CD4-positive, alpha-beta T cell treated with Interleukin-15 for 1 hour (primary cell): ENCODE measurements at regions not wholly inside any gene's neighbourhood (a gene's known extent, or its start where the extent isn't known, plus 50 kb on each side); places are given as distances from the start of the nearest gene placed in this dataset.

ENCODE experiments used
- DNase-seq: peaks from one replicate; pipeline ENCODE4 v3.0.0-alpha.2; 2020

DNA sequence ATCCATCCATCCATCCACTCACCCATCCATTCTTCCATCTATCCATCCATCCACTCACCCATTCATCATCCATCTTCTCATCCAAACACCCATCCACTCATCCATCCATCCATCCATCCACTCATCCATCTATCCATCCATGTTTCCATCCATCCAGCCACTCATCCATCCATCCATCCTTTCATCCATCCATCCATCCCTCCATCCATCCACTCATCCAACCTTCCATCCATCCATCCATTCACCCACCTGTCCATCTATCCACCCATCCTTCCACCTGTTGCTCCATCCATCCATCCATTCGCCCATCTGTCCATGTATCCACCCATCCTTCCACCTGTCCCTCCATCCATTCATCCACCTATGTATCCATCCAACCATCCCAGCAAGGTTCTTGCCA, 378.4 kb upstream of the PFKP start:
- no peak for DNase-seq

DNA sequence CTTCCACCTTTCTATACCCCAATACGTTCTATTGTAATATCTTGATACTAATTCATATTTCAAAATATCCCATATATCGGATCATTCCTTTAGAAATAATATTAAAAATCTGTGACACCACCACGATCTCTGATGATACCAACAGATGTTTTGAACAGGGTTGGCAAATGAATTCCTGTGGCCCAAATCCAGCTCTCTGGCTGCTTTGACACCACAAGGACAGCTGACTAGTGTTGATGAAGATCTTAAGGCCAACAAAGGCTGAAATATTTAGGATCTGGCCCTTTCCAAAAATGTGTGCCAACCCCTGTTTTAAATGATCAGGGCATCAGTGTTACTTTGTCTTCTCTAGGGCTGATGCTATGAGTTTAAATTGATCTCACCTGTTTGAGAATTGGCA, 380.7 kb upstream of the PFKP start:
- no peak for DNase-seq

DNA sequence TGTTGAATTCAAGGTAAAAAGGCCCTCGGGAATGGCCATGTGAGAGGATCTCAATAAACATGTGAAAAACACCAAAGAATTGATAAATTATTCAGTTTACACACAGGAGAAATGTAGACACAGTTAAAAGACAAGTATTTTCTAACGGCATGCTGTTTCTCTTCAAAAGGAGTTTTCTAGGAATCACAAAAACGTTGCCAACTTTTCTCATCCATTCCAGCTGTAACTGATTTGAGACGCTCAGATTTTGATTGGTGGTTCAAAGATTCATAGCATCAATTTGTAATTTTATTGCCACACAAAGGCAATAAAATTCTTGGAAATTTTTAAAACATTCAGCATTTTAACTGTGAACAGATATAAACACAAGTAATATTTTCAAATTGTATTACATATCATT, 384.9 kb upstream of the PFKP start:
- no peak for DNase-seq

DNA sequence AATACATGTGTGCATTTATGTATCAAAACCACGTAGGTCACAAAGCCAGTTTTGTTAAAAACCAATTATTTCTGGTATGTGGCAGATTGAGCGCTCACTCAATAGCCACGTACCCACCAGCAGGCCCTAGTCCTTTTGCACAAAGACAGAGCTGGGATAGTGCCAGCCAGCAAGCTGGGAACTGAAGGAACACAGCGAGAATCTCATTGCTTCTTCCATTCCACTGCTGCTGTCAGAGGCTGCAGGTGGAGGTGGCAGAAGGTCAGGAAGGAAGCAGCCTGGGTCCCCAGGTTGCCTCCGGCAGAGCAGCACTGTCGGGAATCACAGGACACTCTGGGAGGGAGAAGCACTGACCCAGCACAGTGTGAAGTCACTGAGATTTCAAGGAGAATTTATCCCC, 385.5 kb upstream of the PFKP start:
- DNase-seq, result no peak

DNA sequence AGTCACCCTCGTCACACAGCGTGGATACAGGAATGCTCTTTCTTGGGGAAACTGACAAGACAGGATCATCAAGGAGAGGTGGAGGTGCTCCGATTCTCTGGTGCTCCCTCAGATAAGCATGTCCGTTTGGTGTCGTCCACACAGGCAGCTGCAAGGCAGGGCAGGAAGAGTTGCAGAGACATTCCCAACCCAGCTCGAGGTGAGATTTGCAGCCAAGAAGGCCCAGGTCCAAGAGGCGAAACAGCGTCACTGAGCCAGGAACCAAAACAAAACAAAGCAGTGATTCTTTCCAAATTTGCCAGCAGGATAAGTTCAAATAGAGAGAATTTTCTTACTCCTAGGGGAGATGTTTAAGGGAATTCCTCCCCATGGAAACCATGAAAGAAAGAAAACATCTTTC, 386.5 kb upstream of the PFKP start:
- DNase-seq, result no peak

DNA sequence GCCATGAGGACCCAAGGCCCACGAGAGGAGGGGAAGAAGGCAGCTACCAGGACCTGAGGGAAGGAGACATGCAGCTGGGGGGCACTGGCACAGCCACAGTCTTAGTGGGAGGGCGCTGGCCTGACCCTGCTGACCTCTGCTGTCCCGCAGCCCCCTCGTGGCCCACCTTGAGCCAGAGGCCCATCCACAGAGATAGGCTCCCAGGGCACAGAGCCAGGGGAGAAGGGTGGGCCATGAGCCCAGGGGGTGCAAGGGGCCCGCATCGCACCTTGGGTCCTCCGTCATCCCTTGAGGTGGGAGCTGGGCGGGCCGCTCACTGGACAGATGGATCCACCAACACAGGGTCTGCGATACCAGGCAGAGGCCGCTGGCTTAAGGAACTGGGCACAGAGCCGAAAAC, 387.7 kb upstream of the PFKP start:
- DNase-seq, result no peak

DNA sequence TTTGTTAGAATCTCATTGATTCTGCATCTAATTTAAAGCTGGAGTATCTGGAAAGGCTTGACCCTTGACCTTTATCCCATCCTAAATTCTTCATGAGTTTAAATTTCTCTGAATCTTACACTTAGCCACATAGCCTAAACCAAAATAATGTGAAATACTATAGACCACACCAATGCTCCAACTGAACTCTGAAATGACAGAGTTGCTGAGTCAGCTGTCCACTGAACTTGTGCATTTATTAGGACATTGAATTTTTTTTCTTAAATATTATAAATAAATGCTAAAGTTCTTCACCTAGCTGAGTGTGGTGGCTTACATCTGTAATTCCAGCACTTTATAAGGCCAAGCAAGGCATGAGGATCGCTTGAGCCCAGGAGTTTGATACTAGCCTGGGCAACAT, 390.9 kb upstream of the PFKP start:
- no peak for DNase-seq

DNA sequence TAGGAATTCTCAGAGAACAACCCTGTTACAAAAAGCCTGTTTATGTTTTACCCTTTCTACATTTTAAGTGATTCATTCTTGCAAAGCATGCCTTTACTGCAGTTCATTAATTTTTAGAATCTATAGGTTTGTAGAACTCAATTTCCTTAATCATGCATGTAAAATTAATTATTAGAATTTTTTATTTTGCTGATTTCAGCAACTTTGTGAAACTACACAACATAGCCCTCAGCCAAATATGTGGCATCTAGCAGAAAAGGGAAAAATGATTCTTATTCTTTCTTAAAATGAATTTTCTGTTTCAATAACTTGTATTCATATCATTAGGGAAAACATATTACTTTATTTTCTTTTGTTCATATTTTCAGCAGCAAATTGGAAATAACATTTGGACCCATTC, 392.9 kb upstream of the PFKP start:
- DNase-seq, result no peak

DNA sequence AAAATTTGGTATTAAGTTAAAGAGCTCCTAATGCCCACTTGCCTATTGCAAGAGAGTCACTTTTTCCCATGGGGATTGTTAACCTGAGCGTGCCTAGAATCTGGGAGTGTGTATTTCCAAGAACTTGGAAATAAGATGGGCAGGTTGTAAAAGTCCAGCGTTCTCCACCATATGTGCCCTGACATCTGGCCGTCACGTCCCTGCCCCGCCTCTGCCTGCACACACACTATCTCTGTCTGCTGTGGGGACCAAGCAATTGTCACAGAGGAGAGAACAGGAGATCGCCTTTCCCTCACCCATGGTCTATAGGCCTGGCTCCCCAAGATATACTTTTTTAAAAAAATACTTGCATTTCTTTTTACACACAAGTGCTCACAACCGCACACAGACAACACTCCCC, 396.5 kb upstream of the PFKP start:
- no peak for DNase-seq

DNA sequence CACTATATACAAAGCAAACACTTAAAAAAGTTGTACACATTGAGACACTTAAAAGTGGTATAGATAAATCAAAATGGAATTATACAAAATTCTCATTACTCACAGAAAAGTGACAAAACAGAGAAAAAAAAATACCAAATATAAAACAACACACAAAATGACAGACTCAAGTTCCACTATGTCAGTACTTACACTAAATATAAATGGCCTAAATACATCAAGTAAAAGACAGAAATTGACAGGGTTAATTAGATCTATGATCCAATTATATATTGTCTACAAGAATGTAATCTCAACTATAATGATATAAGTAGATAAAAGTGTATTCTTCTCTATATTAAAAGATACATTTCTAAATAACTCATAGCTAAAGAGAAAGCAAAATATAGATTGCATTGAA, 401.6 kb upstream of the PFKP start:
- no peak for DNase-seq

DNA sequence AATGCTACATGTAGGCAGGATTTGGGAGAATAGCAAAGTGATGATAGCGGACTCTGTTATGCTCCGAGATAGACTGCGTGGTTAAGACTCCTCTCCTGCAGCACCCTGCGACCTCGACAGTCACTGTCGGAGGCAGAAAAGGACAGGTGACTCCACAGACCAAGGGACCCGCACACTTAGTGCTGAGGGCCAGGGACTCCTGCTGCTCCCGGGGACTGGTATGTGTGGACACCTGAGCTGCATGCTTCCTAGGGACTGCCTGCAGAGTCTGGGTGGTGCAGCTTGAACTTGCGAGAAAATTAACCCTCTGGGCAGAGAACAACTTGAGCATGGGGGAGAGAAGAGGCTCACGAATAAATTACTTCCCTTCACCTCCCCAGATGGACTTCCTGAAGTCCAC, 407.1 kb upstream of the PFKP start:
- DNase-seq, result no peak

DNA sequence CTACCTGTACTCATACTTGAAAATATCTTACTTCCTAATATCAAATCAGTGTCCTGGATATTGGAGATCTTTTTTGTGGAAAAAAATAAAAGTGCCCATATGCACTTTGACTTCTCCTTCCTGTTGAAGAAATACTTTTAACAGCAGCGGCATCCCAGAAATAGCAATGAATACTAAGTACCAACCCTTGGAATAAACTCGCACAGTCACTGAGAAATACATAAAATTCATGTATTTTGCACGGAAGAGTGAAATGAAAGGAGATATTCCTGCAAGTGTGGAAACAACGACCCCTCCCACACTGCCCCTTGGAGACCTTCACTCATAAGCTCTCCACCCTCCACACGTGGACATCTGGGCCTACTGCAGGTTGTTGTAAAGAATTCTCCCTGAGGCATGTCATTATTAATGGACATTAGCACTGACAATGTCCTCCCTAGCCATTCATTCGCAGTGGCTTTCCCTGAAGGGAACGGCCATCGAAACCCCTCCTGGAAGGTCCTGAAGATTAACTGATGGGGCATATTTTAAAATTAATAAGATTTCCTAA, 407.6 kb upstream of the PFKP start:
- no peak for DNase-seq

DNA sequence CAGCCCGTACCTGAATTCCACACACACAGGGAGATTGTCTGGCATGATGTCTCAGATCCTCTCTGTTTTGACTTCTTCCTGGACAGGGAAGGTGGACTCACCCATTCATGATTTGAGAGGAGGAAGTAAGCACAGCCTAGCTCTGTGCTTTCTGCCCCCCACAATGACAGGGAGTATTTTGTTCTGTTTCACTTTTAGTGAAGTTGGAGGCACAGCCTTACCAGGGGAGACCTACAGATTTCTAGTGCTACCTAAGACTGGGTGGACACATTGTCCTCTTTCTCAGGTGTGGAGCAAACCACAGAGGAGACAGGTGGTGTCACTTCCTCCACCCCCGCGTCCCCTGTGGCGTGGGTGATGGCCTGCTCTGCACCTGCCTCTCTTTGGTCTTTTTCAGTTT, 408.6 kb upstream of the PFKP start:
- DNase-seq, result no peak

DNA sequence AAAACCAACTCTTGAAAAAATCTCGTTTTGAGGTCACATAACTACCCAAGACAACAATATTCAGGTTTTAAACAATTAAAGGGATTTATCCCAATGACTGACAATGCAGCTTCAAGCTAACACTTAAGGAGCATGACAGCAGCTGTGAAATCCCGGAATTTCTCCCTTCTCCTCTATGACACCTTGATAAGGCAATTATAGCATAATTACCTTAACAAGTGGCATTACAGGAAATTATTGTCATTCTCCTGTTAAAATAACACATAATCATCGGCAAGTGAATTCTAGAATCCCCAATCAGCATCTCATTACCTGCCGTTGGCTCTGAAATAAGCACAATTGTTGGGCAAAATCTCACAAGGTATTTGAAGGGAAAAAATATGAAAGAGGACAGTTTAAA, 417.0 kb upstream of the PFKP start:
- DNase-seq, result no peak

DNA sequence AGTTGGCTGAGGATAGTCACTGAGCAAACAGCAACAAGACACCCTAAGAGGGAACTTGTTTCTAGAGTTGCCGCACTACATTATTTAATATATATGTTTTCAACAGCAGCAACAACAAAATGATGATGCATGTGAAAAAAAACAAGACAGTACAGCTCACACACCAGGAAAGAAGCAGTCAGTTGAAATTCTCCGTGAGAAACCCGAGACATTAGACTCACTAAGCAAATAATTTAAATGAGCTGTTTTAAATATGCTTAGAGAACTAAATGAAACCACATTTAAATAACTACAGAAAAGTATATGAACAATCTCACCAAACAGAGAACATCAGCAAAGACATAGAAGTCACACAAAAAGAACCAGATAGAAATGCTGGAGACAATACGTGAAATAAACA, 426.3 kb upstream of the PFKP start:
- no peak for DNase-seq

DNA sequence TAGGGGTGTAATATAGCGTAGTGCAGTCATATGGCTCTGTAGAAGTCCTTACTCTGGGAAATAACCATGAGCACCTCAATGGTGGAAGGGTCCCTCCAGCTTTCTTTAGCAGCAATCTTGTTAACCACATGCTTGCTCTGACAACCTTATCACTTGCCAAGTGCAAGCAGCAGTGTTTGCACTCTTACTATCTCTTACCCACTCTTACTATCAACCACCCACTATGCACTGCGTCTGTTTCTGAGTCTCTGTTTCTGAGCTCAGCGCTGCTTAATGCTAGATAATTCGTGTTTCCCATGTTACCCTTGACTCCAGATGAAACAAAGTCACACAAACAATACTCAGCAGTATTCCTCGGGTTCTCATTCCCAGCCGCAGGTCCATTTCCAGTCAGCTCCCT, 433.7 kb upstream of the PFKP start:
- DNase-seq, result no peak

DNA sequence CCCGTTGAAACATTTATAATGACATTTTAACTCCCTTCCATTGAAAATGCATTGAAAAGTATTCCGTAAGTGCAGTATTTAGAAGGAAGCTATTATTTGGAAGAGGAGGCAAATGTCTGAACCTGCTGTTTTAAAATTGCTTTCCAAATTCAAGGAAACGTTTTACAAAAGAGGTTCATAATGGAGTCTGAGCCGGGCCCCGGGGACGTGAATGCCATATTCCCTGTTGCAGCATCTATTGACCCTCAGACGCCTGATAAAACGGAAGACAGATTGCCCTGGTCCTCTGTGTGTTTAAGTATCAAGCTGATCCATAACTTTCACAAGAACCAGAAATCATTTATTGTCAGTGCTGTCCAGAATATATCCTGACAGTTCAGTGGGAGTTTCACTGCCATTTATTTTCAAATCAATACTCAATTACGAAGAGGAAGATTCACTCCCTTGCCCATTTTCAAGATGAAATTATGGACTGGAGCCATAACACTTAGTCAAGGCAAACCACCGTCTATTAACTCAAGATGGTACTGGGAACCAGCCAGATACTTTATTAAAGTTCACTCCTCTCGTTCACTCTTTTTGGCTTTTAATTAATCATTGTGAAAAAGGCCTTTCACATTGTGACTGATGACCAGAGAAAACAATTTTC, 435.7 kb upstream of the PFKP start:
- no peak for DNase-seq

DNA sequence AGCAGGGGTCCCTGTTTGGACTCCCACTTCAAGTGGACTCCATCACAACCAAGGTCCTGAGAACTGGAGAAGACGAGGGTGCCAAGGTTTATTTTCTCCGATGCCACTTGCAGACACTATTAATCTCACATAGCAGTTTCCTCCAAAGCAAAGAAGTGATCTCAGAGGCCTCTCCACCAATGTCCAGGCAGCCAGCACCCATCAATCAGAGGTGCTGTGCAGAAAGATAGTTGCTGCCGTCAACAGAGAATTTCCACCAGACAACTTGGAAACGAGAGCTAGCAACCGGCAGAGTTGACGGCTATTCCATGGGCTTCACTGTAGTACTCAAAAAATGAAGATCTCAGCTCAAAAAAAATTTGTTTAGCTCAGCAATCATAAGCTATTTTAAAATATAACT, 438.6 kb upstream of the PFKP start:
- no peak for DNase-seq

DNA sequence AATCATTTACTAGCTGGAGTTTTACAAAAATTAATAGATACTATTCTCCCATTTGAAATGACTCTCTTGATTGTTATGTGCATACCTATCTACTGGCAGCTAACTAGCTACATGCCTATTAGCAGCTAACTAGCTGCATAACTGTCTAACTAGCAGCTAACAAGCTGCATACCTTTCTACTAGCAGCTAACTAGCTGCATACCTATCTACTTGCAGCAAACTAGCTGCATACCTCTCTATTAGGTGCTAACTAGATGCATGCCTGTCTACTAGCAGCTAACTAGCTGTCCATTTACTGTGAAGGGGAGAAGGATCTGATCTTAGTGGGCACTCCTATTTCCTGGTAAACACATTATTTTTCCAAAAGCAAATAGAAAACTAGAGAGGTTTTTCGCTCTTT, 439.4 kb upstream of the PFKP start:
- DNase-seq, result no peak

DNA sequence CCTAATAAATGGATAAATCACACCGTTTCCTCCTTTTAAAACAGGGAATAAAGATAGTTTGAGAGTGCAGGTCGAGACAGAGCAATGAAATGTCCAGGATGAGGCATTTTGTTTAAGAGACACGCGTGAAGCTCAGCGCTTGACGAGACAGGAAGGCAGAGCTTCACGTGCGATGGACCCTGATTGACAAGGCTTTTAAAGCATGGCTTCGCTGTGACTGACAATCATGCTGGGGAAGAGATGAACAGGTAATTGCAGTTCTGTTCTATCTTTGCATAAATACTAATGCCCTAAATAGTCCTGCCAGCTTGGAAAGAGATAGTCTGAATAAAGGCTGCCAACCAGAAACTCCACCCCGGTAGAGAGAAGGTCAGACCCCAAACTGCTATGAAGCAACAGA, 442.3 kb upstream of the PFKP start:
- DNase-seq, result no peak

DNA sequence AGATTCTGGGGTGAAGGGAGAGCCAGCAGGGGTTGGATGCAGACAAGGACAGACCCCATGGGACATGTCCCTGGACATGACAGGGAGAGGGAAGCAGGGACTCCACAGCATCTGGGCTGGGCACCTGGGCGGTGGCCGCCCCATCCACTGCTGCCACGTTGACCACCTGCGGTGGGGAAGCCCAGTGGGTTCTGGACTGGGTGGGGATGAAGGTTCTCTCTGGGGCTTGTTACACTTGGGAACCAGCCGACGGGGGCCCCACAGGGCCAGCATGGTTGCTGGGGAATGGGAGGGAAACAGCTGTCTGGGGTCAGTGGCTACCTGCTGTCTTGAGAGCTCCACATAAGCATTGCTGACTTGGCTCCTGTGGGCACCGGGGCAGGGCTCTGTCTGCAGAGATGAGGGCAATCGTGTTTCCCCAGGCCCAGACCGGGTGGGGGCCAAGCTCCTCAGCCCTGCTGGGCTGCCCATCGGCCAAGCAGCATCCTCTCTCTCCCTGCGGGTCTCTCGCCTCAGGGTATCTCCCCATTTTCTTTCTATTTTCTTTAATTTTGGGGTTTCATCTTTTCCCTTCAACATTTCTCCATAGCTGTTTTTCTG, 443.6 kb upstream of the PFKP start:
- no peak for DNase-seq

DNA sequence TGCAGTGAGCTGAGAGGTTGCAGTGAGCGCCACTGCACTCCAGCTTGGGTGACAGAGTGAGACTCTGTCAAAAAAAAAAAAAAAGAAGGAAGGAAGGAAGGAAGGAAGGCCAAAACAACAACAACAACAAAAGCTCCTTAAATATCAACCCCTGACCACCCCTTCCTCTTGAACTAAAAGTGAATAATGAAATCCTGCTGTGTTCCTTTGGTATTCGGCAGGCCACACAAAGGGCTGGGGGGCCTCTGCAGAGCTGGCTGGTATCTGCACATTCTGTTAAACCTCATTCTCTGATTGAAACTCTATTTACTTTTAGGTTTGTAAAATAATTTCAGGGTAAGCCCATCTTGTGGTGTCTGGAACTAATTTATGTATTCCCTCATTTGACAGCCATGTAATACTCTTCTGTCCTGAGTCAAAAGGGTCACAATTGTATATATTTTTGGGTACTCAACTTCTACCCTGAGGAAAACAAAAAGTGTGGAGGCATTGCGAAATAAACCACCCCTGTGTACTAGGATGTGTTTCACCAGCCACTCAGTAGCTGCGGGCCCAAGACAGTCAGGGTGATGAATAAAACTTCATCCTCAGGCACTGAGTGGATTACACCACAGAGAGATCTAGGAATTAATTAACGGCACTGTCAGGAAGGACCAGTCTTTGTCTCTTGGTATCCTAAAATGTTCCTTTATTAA, 446.4 kb upstream of the PFKP start:
- no peak for DNase-seq

DNA sequence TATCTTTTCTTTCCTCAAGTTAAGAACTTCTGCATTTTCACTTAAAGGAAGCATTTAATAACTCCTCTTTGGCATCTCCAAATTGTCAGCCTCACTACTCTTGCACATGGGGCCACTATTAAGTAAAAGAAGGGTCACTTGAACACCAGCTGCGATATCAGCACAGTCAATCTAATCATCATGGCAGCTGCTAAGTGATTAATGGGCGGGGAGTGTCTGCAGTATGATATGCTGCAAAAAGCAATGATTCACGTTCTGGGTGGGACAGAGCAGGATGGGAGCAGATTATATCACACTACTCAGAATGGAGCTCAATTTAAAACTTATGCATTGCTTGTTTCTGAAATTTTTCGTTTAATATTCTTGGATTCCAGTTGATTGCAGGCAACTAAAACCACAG, 447.4 kb upstream of the PFKP start:
- DNase-seq, result no peak

DNA sequence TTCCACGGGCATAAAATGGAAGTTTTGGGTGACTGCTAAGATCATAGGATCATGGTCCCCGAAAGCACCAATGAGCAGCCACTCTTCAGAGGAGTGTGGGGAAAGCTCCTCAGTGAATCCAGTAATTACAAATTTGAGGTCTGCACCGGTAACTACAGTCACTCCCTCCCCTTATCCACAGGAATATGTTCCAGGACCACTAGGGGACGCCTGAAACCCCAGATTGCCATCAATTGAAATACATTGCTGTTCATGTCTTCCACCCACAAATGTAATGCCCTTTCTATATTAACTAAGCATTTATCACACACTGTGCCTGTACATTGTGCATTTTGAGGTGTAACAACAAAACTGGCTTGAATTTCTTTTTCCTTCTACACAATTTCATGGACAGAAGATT, 447.9 kb upstream of the PFKP start:
- DNase-seq, result no peak

DNA sequence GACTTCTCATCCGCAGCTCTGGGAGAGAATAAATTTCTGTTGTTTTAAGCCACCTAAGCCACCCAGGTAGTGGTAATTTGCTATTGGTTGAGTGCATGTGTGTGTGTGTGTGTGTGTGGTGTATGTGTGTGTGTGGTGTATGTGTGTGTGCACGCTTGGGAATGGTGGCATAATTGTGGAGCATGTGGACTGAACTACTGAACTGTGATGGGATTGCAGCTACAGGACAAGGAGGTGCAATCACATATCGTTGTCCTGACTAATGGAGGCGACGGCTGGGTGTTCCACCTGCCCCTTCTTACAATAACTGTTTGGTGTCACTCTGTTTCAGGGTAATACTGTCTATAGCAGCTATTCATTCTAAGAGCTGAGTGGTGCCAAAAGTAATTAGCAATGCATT, 448.7 kb upstream of the PFKP start:
- DNase-seq, result no peak
